Progenitor cell of endocrine pancreas (in vitro differentiated cells): ENCODE measurements at regions not wholly inside any gene's neighbourhood (a gene's known extent, or its start where the extent isn't known, plus 50 kb on each side); places are given as distances from the start of the nearest gene placed in this dataset.

Experiments
- DNase-seq: peaks from one replicate; pipeline ENCODE4 v3.0.0; 2021; ENCODE audit warnings: low spot score; ENCODE audit not compliant: unreplicated experiment
- H3K27ac Mint-ChIP-seq: 2 replicates; pipeline ENCODE4 v1.8.0; 2021; ENCODE audit warnings: mild to moderate bottlenecking, moderate library complexity, mixed read lengths
- H3K27me3 Mint-ChIP-seq: 2 replicates; pipeline ENCODE4 v1.8.0; 2021; ENCODE audit warnings: mixed read lengths
- H3K36me3 Mint-ChIP-seq: 2 replicates; pipeline ENCODE4 v1.8.0; 2022; ENCODE audit warnings: mixed read lengths; ENCODE audit not compliant: insufficient read depth
- H3K4me1 Mint-ChIP-seq: 2 replicates; pipeline ENCODE4 v1.8.0; 2021; ENCODE audit warnings: low read depth, mixed read lengths
- H3K4me3 Mint-ChIP-seq: 2 replicates; pipeline ENCODE4 v1.8.0; 2021; ENCODE audit warnings: low read depth, mild to moderate bottlenecking, moderate library complexity, mixed read lengths
- H3K9me3 Mint-ChIP-seq: 2 replicates; pipeline ENCODE4 v1.8.0; 2021; ENCODE audit warnings: low read depth, mixed read lengths
- CTCF ChIP-seq: fragments of 200-600 bp; sonication (generic); IDR thresholded peaks from one replicate; pipeline ENCODE4 v1.5.0; 2021; ENCODE audit warnings: antibody characterized with exemption, mild to moderate bottlenecking; ENCODE audit not compliant: unreplicated experiment

- no peak for DNase-seq
- peak overlapping the region; percentile 37 for H3K27ac Mint-ChIP-seq
- no peak for TF ChIP-seq CTCF
- H3K4me3 Mint-ChIP-seq = no peak overlapping the region
- peaks cover 1% of the 10 kb centered on the region for H3K36me3 Mint-ChIP-seq
- H3K9me3 Mint-ChIP-seq = no peaks in the 10 kb centered on the region
- peaks cover 36% of the 10 kb centered on the region for H3K4me1 Mint-ChIP-seq
- H3K27me3 Mint-ChIP-seq = peaks cover 14% of the 10 kb centered on the region
Observed at GRCh38 chr2:18792684-18793083, 203.3 kb upstream of the NT5C1B start.

GRCh38 chr2:18792226-18792629 lies 202.9 kb upstream of the NT5C1B start:
- peaks cover 15% of the 10 kb centered on the region for H3K27me3 Mint-ChIP-seq
- H3K9me3 Mint-ChIP-seq = no peaks in the 10 kb centered on the region
- H3K4me3 Mint-ChIP-seq = no peak overlapping the region
- H3K27ac Mint-ChIP-seq = peak overlapping the region; percentile 37
- peaks cover 1% of the 10 kb centered on the region for H3K36me3 Mint-ChIP-seq
- H3K4me1 Mint-ChIP-seq = peaks cover 36% of the 10 kb centered on the region
- no peak for DNase-seq
- no peak for TF ChIP-seq CTCF

- no peak for DNase-seq
- Mint-ChIP-seq H3K27me3 (peaks cover 16% of the 10 kb centered on the region), H3K36me3 (no peaks in the 10 kb centered on the region), H3K4me3 (no peak overlapping the region), H3K4me1 (peaks cover 34% of the 10 kb centered on the region), H3K9me3 (no peaks in the 10 kb centered on the region), H3K27ac (no peak overlapping the region)
- no peak for TF ChIP-seq CTCF
Observed at GRCh38 chr2:18791172-18791797, 201.9 kb upstream of the NT5C1B start.

- peaks cover 18% of the 10 kb centered on the region for H3K27me3 Mint-ChIP-seq
- no peaks in the 10 kb centered on the region for H3K36me3 Mint-ChIP-seq
- no peak for DNase-seq
- peaks cover under 1% of the 10 kb centered on the region for H3K9me3 Mint-ChIP-seq
- H3K4me3 Mint-ChIP-seq = no peak overlapping the region
- H3K27ac Mint-ChIP-seq = no peak overlapping the region
- no peak for TF ChIP-seq CTCF
- H3K4me1 Mint-ChIP-seq = peaks cover 30% of the 10 kb centered on the region
Observed at GRCh38 chr2:18790509-18791171, 201.3 kb upstream of the NT5C1B start.

- Mint-ChIP-seq H3K27me3 (peaks cover 12% of the 10 kb centered on the region), H3K4me1 (peaks cover 24% of the 10 kb centered on the region), H3K27ac (no peak overlapping the region), H3K9me3 (peaks cover 13% of the 10 kb centered on the region), H3K36me3 (peaks cover 1% of the 10 kb centered on the region), H3K4me3 (no peak overlapping the region)
- DNase-seq = no peak
- TF ChIP-seq CTCF = no peak
Observed at GRCh38 chr2:18788592-18788991, 199.2 kb upstream of the NT5C1B start.
